Iris pigment epithelial cell (primary cell): ENCODE measurements at regions not wholly inside any gene's neighbourhood (a gene's known extent, or its start where the extent isn't known, plus 50 kb on each side); places are given as distances from the start of the nearest gene placed in this dataset.

Source experiments
- DNase-seq: peaks from one replicate; pipeline ENCODE4 v3.0.0-alpha.2; 2011; ENCODE audit warnings: low read depth

DNA sequence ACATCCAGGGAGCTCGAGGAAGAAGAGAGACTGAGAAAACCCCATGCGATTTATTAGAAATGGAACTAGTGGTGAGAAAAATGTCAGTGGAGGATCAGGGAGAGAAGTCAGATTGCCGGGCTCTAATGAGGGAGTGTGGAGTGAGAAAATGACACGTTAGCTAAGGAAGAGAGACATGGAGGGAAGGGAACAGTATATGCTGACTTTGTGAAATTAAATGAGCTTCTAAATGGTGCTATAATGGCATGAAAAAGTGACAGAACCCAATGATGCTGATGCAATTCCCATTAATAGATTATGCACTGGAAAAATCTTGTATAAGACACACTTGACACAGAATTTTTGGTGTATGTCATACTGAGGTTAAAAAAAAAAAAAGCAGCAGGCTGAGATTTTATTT, 112.6 kb downstream of the HSPH1 start:
- no peak for DNase-seq

DNA sequence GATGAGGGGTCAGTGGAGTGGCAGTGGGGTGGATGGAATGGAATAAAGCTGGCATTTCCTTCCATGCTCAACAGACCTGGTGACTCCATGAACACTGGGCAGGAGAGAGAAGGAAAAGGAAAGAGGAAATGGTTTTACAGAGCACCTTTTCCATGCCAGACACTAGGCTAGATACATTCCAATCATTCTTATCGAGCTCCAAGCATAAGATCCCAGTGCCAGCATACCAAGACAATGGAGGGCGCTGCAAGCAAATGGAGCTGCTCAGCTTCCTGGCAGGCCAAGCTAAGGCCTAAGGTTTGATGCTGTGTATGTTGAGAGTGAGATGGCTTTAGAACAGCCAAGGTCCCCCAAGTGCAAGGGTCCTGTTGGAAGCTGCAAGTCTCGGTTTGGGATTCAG, 113.2 kb downstream of the HSPH1 start:
- no peak for DNase-seq

DNA sequence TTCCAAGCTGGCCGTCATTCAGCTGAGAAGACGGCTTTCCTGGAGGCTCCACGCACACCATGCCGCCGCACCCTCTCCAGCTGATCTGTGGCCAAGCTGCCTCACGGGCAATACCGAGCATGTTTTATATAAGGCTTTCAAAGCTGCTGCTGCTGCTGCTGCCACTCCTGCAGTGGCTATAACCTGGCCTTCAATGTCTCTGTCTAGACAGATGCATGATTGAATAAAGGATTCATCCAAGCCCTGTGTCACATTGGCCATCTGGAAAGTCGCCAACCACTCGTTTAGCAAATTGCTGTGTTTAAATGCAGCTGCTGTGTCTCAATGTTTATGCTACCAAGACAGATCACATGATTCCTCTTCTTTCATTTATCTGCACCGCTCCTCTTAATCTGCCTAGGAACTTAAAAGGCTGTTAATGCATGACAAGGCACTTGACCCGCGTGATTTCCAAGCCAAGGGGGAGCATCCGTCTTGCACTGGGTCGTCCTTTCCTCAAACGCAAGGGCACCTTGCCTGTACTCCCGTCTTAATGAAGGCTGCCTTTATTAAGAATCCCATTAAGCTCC, 114.3 kb downstream of the TEX26 start:
- DNase-seq, result peak; percentile 73

DNA sequence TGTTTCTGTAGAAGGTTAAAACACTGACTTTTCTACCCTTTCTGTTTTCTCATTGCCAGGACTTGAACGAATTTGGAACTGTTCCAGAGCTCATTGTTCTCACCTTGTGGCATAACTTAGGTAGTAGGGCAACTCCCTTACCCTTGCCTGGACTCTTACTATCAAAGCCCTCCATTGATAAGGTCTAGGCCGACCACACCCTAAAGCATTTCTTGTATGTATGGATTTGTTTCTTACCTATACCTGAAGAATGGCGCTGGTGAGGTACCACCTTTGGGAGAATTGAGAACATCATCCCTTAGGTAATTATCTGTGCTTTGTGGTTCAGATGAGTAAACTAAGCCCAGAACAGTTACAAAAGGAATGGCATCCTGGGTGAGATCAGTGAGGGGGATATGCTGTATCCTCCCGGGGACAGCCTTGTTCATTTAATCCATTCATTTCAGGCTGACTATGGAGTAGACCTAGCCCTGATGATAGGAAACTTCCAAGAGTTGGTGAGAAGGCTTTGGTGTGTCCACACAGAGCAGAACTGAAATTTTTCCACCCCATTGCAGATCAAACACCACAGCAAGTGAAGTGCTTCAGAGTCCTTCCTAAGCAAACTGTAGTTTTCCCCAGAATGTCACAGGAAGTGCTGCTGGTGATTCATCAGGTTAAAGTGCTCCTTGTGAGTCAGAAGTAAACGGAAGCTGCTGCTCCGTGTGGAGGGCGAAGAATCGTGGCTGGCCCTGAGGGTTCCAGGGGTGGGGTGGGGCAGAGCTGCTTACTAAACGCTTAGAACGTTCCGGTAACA, 113.0 kb downstream of the TEX26 start:
- DNase-seq, result peak; percentile 98

DNA sequence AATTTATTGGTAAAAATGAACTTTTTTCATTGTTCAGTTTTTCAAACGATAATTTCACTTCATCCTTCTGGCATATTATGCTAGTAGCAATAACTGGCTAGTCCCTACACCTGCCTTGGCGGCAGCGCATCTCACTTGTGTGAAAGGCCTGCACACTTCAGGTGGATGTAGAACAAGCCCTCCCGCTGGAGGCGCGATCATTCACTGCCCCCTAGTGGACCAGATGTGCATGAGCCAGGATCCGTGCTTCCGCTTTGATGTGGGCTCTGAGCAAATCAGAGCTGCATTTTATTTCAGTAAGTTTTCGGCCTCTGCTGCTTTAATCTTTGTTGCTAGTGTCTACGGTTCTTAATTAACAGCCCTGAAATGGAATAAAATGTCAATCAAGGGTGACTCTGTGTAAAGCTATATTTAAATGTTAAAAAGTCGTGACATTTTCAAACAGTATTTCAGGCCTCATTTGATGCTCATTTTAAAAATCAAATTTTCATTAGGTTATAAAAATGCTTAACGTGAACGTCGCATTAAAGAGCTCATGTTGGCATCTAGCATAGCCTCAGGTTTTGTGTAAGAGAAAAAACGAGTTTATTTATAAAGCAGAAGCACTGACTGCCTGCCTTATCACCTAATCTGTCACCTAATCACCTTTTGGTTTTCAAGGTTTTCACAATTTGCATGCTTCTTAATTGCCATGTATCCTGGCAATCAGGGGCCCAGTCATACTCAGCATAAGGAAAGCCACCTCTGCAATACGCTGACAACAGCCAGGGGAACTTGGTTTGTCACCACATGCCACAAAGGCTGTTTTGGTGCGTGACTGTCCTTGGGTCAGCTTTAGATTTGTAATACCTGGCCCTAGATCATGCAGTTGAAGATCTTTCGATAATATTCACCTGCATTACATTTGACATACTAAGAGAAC, 112.2 kb downstream of the TEX26 start:
- DNase-seq, result peak; percentile 80

- DNase-seq, result no peak
Observed at GRCh38 chr13:31043957-31044356, 111.5 kb downstream of the TEX26 start.

DNA sequence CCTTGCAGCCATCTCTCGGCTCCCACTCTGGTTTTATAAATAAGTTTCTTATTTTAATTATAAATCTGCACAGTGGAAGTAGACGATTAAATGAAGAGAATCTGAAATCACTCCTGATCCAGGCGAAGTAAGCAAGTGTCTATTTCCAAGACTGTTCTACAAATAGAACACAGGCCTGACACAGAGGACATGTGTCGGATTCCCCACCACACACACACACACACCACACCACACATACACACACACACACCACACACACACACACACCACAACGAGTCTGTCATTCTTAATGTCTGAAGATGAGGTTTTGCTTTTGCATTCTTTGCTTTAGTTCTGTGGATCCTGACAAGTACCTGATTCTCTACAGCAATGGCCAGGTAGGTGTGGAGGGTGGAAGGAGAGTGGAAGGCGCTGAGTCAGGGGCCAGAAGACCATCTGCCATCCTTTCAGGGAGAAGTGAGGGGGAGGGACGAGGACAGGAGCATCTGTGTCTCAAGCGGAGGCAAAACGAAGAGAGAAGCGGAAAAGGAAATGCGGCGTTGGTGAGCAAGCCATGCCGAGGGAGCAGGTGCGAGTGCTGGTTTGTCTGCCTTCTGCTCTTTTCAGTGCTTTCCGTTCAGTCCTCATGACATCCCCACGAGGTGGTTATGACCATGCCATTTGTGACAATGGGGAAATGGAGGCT, 110.2 kb downstream of the TEX26 start:
- DNase-seq, result no peak

DNA sequence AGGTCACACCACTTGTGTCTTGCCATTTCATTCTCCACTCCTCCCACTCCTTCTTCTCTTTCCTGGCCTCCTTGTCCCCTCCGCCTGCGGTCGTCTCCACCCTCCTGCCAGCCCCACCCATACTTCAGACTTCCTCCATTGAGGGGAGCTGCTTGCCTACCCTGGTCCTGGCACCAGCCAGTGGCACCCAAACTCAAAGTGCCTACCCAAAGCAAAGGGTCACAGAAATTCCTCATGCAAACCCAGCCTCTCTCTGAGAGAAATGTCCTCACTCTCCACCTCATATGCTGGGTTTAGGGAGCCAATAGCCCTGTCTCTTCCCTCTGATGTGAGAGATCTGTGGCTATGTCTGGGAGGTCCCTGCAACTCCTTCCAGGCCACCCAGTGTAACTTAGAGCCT, 109.6 kb downstream of the TEX26 start:
- no peak for DNase-seq

GRCh38 chr13:31038834-31039552, 106.5 kb downstream of the TEX26 start:
- peak; percentile 64 for DNase-seq

DNA sequence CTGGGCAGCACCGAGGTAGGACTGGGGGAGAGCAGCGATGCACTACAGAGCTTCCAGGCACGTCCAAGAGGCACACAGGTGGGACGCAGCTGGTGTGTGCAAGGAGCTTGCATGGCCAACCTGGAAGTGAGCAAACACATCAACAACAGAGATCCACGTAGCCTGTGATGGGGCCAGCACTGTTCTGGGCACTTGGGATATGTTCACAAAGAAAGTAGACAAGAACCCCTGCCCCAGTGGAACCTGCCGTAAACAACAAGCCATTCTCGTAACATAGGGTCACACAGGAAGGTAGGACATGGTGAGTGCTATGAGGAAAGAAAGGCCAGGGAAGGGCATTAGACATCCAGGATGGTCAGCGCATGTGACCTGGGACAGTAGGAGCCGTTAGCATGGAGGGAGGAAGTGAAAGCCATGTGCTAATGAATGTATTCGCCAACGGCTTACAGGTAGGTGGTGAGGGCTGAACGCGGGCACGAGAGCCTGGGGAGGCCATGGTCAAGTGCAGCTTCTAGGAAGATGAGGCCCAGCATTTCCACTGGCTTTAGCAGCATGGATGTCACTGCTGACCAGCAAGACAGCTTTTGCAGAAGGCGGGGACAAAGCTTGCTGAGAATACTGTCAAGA, 105.5 kb downstream of the TEX26 start:
- no peak for DNase-seq

GRCh38 chr13:31036731-31037695, 104.6 kb downstream of the TEX26 start:
- no peak for DNase-seq

- no peak for DNase-seq
Observed at GRCh38 chr13:31035185-31035965, 102.9 kb downstream of the TEX26 start.

- DNase-seq, result no peak
Observed at GRCh38 chr13:31032528-31033113, 100.2 kb downstream of the TEX26 start.

- no peak for DNase-seq
Observed at GRCh38 chr13:31031482-31031881, 99.0 kb downstream of the TEX26 start.

GRCh38 chr13:31029102-31029501, 96.6 kb downstream of the TEX26 start:
- DNase-seq, result no peak

DNA sequence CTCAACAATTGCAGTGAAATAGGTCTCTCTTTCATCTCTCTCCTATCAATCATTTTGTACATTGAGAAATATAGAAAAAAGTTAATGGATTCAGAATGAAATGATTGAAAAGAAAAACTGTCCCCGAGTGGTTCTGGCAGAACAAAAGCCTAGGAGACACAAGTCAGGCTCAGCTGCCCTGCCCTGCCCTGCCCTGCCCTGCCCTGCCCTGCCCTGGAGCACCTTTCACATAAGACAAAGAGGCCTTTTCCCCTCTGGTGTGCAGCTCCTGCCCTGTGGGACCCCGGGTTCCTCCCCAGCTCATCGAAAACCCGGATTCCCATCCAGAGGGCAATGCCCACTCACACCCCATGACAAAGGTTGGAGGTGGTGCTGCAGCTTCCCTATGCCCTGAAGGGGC, 94.7 kb downstream of the TEX26 start:
- DNase-seq, result no peak
